K562 (cell line): ENCODE measurements at regions not wholly inside any gene's neighbourhood (a gene's known extent, or its start where the extent isn't known, plus 50 kb on each side); places are given as distances from the start of the nearest gene placed in this dataset.

Source experiments
- ATAC-seq: fragments of 200-7000 bp; cut with Tn5 transposase; 3 replicates; pipeline ENCODE4 v1.9.1; 2020; ENCODE audit warnings: moderate library complexity
- BruUV-seq: library from RNA; stranded (reverse); fragments of 400-500 nt; replicated peaks from 2 replicates; lab custom pipeline; 2021; lab: Mats Ljungman, UMichigan
- CTCF ChIA-PET: fragments of 300-600 bp; formaldehyde crosslinking; extraction: SDS; loops from one replicate; lab custom pipeline; 2021; ENCODE audit warnings: low intra/inter-chr PET ratio; lab: Yijun Ruan, JAX
- POLR2A ChIA-PET: fragments of 300-600, 350-650 bp; sonication (Branson Sonifier 250); formaldehyde crosslinking; extraction: SDS; loops from one replicate; lab custom pipeline; 2021; ENCODE audit warnings: antibody characterized with exemption, inconsistent platforms; lab: Yijun Ruan, JAX
- DNase-seq, 4 experiments: peaks; one replicate each; pipeline versions ENCODE4 v3.0.0 to v3.0.0-alpha.2; 2011 to 2018; ENCODE audit warnings: low spot score in 3 of 4, mixed read lengths in 3 of 4; ENCODE audit errors: extremely low read depth in 1 of 4
- FAIRE-seq: peaks from 2 replicates; lab custom pipeline; 2011; peaks lifted over from hg19 to GRCh38; lab: Jason Lieb, UNC
- H2AFZ ChIP-seq: 2 replicates; pipeline ENCODE4 v1.6.0; 2011; ENCODE audit warnings: low read depth, low read length, control low read depth, inconsistent platforms
- H3K27ac ChIP-seq: fragments of 200-600 bp; 3 replicates; pipeline ENCODE4 v1.8.0; 2011; ENCODE audit warnings: low read depth, mild to moderate bottlenecking, control low read depth, inconsistent platforms, low read length, moderate library complexity, mixed read lengths; ENCODE audit errors: extremely low read depth
- H3K27me3 ChIP-seq, 2 experiments: fragments of 300-600 bp in 1 of 2; 2 replicates in 1 of 2; 3 replicates in 1 of 2; pipeline versions ENCODE4 v1.6.0 to v1.8.0; 2011; ENCODE audit warnings: inconsistent platforms in 2 of 2, low read length in 2 of 2, mild to moderate bottlenecking in 1 of 2, mixed read lengths in 1 of 2, moderate library complexity in 1 of 2; ENCODE audit not compliant: control insufficient read depth in 2 of 2, insufficient read depth in 2 of 2
- H3K36me3 ChIP-seq: fragments of 300-600 bp; 3 replicates; pipeline ENCODE4 v1.8.0; 2011; ENCODE audit warnings: mild to moderate bottlenecking, low read length, inconsistent platforms; ENCODE audit not compliant: control insufficient read depth, insufficient read depth
- H3K4me1 ChIP-seq, 2 experiments: fragments of 200-600 bp in 1 of 2; replicated peaks in 1 of 2; 2 replicates in 1 of 2; 3 replicates in 1 of 2; pipeline versions ENCODE4 v1.5.1 to v1.8.0; 2011; ENCODE audit warnings: inconsistent platforms in 2 of 2, low read length in 2 of 2, mild to moderate bottlenecking in 1 of 2, mixed read lengths in 1 of 2, moderate library complexity in 1 of 2; ENCODE audit not compliant: control insufficient read depth in 2 of 2, insufficient read depth in 2 of 2
- H3K4me2 ChIP-seq: 2 replicates; pipeline ENCODE4 v1.6.1; 2011; ENCODE audit warnings: low read length, control low read depth, inconsistent platforms, mixed read lengths; ENCODE audit not compliant: insufficient read depth
- H3K4me3 ChIP-seq: fragments of 200-600 bp; sonication (generic), shearing (Covaris generic); 2 replicates; pipeline ENCODE4 v1.5.1; 2016; ENCODE audit warnings: control low read depth, inconsistent platforms
- H3K79me2 ChIP-seq: fragments of 200-600 bp; 3 replicates; pipeline ENCODE4 v1.8.0; 2011; ENCODE audit warnings: low read length, inconsistent platforms; ENCODE audit not compliant: control insufficient read depth, insufficient read depth
- H3K9ac ChIP-seq, 2 experiments: 2 replicates each; pipeline versions ENCODE4 v1.6.0 to v1.6.1; 2011; ENCODE audit warnings: low read depth in 2 of 2, low read length in 2 of 2, control low read depth in 1 of 2, inconsistent platforms in 1 of 2, mild to moderate bottlenecking in 1 of 2, mixed read lengths in 1 of 2; ENCODE audit not compliant: insufficient read depth in 1 of 2
- H3K9me1 ChIP-seq: one replicate; pipeline ENCODE4 v1.6.0; 2011; ENCODE audit warnings: inconsistent platforms, mild to moderate bottlenecking, low read length, moderate library complexity; ENCODE audit not compliant: control insufficient read depth, insufficient read depth
- H3K9me3 ChIP-seq: replicated peaks from 2 replicates; pipeline ENCODE4 v1.5.1; 2011; ENCODE audit warnings: low read depth, low read length, inconsistent platforms; ENCODE audit not compliant: control insufficient read depth, insufficient read depth
- H4K20me1 ChIP-seq: replicated peaks from 2 replicates; pipeline ENCODE4 v1.6.1; 2011; ENCODE audit warnings: low read length, inconsistent platforms, mixed read lengths; ENCODE audit not compliant: control insufficient read depth, insufficient read depth
- HBP1 ChIP-seq: fragments of 450-650 bp; formaldehyde crosslinking; IDR thresholded peaks from 2 replicates; pipeline ENCODE4 v1.4.0; 2022; ENCODE audit warnings: missing genetic modification characterization
- ZNF740 ChIP-seq, 3 experiments: fragments of 200-800 bp in 1 of 3; sonication (Bioruptor generic) in 1 of 3; sonication (generic) in 1 of 3; formaldehyde crosslinking in 1 of 3; IDR thresholded peaks; 2 replicates each; pipeline versions ENCODE4 v1.6.1 to v1.8.0; 2016 to 2022; ENCODE audit warnings: mild to moderate bottlenecking in 2 of 3, missing compliant biosample characterization in 2 of 3, missing genetic modification characterization in 2 of 3, missing genetic modification reagents in 1 of 3
- WGBS: fragments of 100-300 bp; shearing (Covaris generic); methylation state at CpG from one replicate; pipeline ENCODE4 v1.1.6; 2016; ENCODE audit warnings: low coverage, mixed read lengths; ENCODE audit not compliant: insufficient coverage; ENCODE audit errors: missing lambda C conversion rate; 5-methylcytosine and 5-hydroxymethylcytosine counted together
- in situ Hi-C: fragments of 300-500 bp; cut with MboI; formaldehyde crosslinking; loops from 4 replicates; pipeline ENCODE4 v1.15.0; 2018; ENCODE audit warnings: inconsistent platforms, mixed read lengths
- intact Hi-C: fragments of 100-400 bp; cut with micrococcal nuclease; formaldehyde crosslinking; loops from 2 replicates; pipeline ENCODE4 v1.14.2; 2022

GRCh38 chr9:110011628-110012320 is 196.2 kb downstream of the C9orf152 start:
- intact Hi-C loops (no loop called here), in situ Hi-C loops (no loop called here)
- no peak overlapping the region for H2AFZ ChIP-seq
- no TSS peak for BruUV-seq
- no peaks in the 10 kb centered on the region for H3K9me1 ChIP-seq
- no peak for DNase-seq
- ChIA-PET CTCF (no interaction called here), POLR2A (no interaction called here)
- H3K9ac ChIP-seq = no peak overlapping the region
- no peaks in the 10 kb centered on the region for H3K27me3 ChIP-seq
- whole genome bisulfite sequencing = 1% methylated on average over 12 of the region's 12 CpGs
- no peaks in the 10 kb centered on the region for H3K9me3 ChIP-seq
- H3K79me2 ChIP-seq = no peaks in the 10 kb centered on the region
- no peak overlapping the region for H3K4me3 ChIP-seq
- TF ChIP-seq ZNF740 (CRISPR knock-in tag; IDR thresholded peaks at IDR 0.05) (no peak), ZNF740 (tag; IDR thresholded peaks at IDR 0.05) (no peak), HBP1 (CRISPR knock-in tag) (no peak)
- no peak for FAIRE-seq
- no peaks in the 10 kb centered on the region for H3K4me1 ChIP-seq
- no peak for ATAC-seq
- no peaks in the 10 kb centered on the region for H3K36me3 ChIP-seq
- no peaks in the 10 kb centered on the region for H4K20me1 ChIP-seq
- H3K4me2 ChIP-seq = no peak overlapping the region
- H3K27ac ChIP-seq = no peak overlapping the region
